GM12873 (cell line): ENCODE measurements at regions not wholly inside any gene's neighbourhood (a gene's known extent, or its start where the extent isn't known, plus 50 kb on each side); places are given as distances from the start of the nearest gene placed in this dataset.

Source experiments
- TF ChIP-seq, protein P1 (sequence below): IDR thresholded peaks from 2 replicates; pipeline ENCODE4 v1.5.1; 2012; ENCODE audit warnings: low read depth, mild to moderate bottlenecking, moderate library complexity, low read length, control low read depth; ENCODE audit not compliant: insufficient read depth; ENCODE audit errors: missing control alignments

GRCh38 chr6:106802139-106802538, 172.4 kb downstream of the CD24 start:
- TF ChIP-seq, protein P1, sequence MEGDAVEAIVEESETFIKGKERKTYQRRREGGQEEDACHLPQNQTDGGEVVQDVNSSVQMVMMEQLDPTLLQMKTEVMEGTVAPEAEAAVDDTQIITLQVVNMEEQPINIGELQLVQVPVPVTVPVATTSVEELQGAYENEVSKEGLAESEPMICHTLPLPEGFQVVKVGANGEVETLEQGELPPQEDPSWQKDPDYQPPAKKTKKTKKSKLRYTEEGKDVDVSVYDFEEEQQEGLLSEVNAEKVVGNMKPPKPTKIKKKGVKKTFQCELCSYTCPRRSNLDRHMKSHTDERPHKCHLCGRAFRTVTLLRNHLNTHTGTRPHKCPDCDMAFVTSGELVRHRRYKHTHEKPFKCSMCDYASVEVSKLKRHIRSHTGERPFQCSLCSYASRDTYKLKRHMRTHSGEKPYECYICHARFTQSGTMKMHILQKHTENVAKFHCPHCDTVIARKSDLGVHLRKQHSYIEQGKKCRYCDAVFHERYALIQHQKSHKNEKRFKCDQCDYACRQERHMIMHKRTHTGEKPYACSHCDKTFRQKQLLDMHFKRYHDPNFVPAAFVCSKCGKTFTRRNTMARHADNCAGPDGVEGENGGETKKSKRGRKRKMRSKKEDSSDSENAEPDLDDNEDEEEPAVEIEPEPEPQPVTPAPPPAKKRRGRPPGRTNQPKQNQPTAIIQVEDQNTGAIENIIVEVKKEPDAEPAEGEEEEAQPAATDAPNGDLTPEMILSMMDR, result no peak

DNA sequence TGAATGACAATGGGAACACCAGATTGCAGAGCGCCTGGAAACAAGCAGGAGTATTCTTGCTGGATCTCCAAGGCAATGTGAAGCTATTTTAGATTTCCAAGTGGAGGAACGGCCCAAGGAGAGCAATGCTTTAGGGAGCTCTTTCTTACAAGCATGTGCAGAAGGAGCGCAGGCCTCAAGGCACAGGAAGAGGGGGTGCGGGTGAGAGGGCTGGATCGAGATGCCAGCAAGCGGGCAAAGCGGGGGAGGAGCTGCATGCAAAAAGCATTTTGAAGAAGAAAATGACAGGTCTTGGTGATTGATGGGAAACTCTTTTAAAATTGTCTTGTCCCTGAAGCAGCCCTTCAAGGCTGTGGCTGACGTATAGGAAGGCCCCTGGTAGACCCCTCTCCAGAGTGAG, 171.9 kb downstream of the QRSL1 start:
- TF ChIP-seq, protein P1, result no peak

DNA sequence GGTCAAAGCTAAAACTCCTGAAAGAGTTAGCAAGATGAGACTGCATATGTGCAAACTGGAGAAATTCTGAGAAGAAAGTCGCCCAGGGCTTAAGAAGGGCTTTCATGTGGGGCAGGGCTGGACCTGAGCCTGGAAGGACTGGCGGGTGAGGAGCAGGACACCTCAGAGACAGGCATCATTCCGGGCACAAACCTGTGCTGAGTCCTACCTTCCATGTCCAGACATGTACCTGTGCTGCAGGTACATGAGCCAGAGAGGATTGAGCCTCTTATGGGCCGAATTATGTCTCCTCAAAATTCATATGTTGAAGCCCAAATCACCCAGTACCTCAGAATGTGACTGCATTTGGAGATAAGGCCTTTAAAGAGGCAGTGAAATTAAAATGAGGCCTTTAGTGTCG, 171.0 kb downstream of the QRSL1 start:
- TF ChIP-seq, protein P1, result no peak

- TF ChIP-seq, protein P1, result no peak
These were observed 169.9 kb downstream of the QRSL1 start for GRCh38 chr6:106799031-106799894.

- TF ChIP-seq, protein P1, result no peak
These were observed 167.8 kb downstream of the QRSL1 start for GRCh38 chr6:106797186-106797585.

GRCh38 chr6:106796781-106797180, 167.4 kb downstream of the QRSL1 start:
- TF ChIP-seq, protein P1, result no peak

DNA sequence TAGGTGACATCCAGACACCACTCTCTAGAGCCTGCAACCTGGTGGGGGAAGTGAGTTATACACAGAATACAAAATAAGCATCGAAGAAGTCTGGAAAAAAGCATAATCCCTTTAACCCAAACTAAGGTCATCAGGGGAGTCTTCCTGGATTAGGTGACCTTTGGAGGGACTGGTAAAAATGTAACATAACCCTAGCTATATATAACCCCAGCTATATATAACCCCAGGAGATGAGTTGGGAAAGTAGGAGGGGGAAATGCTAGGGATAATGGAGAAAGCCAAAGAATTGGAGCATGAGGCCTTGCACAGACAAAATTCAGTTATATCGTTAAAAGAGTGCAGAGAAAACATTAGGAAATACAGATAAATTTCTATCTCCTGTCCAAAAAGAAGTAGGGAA, 164.8 kb downstream of the QRSL1 start:
- TF ChIP-seq, protein P1, result no peak
